Fibroblast of pulmonary artery (primary cell): ENCODE measurements at regions not wholly inside any gene's neighbourhood (a gene's known extent, or its start where the extent isn't known, plus 50 kb on each side); places are given as distances from the start of the nearest gene placed in this dataset.

ENCODE experiments used
- DNase-seq: peaks from one replicate; pipeline ENCODE4 v3.0.0-alpha.2; 2010; ENCODE audit warnings: low read depth
- H3K4me3 ChIP-seq: replicated peaks from 2 replicates; pipeline ENCODE4 v1.5.1; 2011; ENCODE audit warnings: low read depth, mild to moderate bottlenecking, control low read depth, low read length, moderate library complexity
- TF ChIP-seq, protein P1 (sequence below): IDR thresholded peaks from 2 replicates; pipeline ENCODE4 v1.5.1; 2011; ENCODE audit warnings: mild to moderate bottlenecking, control low read depth, low read length, inconsistent platforms; ENCODE audit errors: missing control alignments

DNA sequence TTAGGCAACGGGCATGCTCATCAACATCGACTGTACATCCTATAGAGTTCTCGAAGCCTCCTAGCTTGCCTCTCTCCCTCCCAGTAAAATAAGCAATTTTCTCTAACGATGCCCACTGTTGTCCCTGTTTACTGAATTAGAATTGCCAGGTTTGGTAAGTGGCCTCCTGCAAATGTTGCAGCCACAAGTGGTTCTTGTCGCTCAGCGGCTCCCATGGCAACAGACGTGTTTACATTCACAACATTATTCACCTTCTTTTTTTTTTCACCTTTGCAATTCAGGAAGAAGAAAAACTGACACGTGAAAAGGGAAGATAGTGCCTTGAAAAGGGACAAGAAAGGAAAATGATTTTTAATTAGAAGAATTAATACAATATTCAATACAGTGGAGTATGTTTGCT is 100.9 kb upstream of the PKP2 start:
- no peak for DNase-seq
- TF ChIP-seq, protein P1, sequence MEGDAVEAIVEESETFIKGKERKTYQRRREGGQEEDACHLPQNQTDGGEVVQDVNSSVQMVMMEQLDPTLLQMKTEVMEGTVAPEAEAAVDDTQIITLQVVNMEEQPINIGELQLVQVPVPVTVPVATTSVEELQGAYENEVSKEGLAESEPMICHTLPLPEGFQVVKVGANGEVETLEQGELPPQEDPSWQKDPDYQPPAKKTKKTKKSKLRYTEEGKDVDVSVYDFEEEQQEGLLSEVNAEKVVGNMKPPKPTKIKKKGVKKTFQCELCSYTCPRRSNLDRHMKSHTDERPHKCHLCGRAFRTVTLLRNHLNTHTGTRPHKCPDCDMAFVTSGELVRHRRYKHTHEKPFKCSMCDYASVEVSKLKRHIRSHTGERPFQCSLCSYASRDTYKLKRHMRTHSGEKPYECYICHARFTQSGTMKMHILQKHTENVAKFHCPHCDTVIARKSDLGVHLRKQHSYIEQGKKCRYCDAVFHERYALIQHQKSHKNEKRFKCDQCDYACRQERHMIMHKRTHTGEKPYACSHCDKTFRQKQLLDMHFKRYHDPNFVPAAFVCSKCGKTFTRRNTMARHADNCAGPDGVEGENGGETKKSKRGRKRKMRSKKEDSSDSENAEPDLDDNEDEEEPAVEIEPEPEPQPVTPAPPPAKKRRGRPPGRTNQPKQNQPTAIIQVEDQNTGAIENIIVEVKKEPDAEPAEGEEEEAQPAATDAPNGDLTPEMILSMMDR = no peak
- H3K4me3 ChIP-seq = no peak overlapping the region

DNA sequence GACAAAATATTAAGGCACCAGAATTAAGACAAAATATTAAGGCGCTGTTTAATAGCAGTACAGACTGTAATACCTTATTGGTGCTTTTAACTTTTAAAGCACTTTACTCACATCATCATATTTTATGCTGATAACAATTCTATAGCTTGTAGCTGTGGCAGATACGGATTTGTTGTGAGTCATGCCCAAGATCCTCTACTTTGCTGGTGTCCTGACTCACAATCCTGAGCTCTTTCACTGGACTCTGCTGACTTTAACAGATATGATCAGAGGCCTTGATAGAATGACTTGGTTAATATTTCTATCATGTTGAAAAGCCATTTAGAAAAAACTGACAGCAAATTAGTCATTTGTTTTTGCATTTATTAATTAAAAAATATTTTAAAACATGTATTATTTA is 99.0 kb upstream of the PKP2 start:
- H3K4me3 ChIP-seq = no peak overlapping the region
- TF ChIP-seq, protein P1 = no peak
- no peak for DNase-seq

DNA sequence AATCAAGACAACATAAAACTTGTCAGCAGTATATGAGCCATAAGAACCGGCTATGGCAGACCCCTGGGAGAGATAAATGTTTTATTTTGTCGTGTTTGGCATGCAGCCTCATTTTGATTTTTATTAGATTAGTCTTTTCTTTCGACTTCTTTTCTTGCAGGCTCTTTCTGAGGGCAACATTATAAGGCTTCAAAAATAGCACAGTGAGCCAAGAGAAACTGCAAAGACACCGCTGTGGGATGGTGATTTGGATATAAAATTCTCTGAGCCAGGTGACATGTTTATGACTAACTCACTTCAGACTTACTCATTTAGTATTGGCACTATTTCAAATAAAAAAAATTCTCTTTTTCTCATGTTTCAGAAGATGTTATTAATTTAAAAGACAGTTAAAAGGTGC is 96.8 kb upstream of the PKP2 start:
- TF ChIP-seq, protein P1 = no peak
- H3K4me3 ChIP-seq = no peak overlapping the region
- no peak for DNase-seq

DNA sequence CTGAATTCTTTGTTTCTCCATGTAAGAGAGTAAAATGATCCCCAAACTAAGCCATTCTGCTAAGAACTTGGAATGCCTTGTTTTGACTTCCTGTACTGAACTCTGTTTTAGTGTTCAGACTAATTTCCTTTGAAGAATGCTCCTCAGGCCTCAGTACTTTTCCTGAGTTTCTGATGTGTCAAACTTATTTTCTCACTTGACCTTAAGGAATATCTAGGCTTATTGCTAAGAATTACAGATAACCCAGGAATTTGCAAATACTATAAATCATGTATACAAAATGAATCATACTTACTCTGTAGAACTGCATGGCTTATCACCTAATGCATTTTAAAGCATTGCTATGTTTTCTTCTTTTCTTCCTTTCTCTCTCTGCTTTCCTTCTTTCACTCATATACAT is 93.1 kb upstream of the PKP2 start:
- no peak for DNase-seq
- no peak overlapping the region for H3K4me3 ChIP-seq
- TF ChIP-seq, protein P1 = no peak

DNA sequence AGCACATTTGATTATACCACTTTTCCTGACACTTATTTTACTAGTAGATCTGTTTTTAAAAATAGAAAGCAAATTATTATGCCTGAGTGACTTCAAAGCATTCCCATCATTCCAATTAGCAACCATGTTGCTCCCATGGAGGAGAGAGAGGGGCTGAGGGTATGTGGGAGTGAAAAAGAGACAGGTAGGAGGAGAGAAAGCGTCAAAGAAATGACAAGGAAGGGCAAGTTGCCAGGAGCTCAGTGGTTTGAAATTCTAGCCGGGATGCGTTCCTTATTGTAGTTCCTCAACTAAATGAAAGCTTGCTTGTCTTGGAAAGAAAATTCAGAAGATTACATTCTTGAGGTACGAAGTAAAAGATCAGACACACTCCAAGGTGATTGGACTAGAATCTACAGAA is 92.4 kb upstream of the PKP2 start:
- peak; percentile 21 for DNase-seq
- TF ChIP-seq, protein P1 = no peak
- H3K4me3 ChIP-seq = no peak overlapping the region

DNA sequence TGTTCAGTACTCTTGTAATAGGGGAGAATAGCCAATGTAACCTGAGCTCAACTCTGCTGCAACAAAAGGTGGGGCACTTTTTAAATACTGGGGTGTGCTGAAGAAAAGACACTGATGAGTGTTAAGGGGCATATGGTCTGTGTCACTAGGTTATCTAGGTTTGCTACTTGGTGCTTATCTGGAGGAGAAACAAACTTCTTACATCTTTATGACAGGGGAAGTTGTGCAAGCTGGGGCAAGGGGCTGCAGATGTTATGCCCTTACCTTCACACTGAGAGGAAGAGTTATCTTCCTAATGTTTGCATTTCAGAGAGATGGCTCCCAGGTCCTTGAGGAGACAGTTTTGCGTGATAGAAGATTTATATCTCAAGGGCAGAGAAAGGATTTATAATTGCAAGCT is 90.9 kb upstream of the PKP2 start:
- H3K4me3 ChIP-seq = no peak overlapping the region
- no peak for DNase-seq
- TF ChIP-seq, protein P1 = no peak

DNA sequence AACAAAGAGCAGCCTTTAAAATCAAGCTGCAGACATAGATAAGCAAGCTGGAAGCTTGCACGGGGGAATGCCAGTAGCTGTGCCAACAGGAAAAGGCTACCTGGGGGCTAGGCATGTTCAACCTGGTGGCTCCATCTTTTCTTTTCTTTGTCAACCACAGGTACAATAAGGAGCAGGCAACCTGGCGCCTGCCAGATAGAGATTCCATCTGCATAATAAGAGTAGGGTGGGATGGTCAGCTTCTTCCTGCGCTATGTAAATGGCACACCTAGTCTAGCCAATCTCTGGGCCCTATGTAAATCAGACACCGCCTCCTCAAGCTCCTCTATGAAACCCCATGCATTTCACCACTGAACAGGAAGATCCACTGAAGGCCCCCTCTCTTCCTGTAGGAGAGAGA is 87.4 kb upstream of the PKP2 start:
- TF ChIP-seq, protein P1 = no peak
- DNase-seq = no peak
- no peak overlapping the region for H3K4me3 ChIP-seq
